ENCODE measurements at regions not wholly inside any gene's neighbourhood (a gene's known extent, or its start where the extent isn't known, plus 50 kb on each side); places are given as distances from the start of the nearest gene placed in this dataset.
"Not testable (repeated sequence)": the region's sequence is repeated elsewhere in the genome, so short reads cannot be mapped to it uniquely, and the experiment has no call there.

DNA sequence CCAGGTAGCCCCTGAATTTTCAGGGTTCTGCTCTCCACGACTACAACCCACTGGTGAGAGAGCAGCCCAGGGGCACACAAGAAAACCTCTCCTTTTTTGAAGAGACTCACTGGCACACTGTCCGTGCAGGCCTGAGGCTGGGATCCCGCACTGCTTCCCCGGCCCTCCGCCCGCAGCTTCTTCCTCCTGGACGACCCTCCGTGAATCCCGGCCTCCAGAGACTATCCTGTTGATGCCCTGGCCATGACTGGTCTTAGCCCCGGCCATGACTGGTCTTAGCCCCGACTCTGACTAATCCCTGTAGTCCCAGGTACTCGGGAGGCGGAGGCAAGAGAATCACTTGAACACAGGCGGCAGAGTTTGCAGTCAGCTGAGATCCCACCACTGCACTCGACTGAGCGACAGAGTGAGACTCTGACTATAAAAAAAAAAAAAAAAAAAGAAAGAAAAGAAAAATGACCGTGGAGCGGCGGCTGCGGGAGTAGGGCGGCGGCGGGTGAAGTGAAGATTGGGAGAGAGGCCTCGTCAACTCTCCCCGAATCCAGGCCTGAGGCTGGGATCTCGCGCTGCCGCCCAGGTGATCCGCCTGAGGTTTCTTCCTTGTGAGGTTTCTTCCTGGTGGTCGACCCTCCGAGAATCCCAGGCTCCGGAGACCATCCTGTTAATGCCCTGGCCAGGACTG is 196.4 kb downstream of the ZNF716 start:
- H3K4me1 ChIP-seq (ENCODE audit: control insufficient read depth in 5 of 5, insufficient read depth in 5 of 5, low read length in 5 of 5) = no peaks in the 10 kb centered on the region
- no peak overlapping the region for H3K4me3 ChIP-seq
- no peak overlapping the region for H3K9ac ChIP-seq (ENCODE audit: insufficient read depth in 1 of 2, low read length in 2 of 2)
- TF ChIP-seq, protein P1, sequence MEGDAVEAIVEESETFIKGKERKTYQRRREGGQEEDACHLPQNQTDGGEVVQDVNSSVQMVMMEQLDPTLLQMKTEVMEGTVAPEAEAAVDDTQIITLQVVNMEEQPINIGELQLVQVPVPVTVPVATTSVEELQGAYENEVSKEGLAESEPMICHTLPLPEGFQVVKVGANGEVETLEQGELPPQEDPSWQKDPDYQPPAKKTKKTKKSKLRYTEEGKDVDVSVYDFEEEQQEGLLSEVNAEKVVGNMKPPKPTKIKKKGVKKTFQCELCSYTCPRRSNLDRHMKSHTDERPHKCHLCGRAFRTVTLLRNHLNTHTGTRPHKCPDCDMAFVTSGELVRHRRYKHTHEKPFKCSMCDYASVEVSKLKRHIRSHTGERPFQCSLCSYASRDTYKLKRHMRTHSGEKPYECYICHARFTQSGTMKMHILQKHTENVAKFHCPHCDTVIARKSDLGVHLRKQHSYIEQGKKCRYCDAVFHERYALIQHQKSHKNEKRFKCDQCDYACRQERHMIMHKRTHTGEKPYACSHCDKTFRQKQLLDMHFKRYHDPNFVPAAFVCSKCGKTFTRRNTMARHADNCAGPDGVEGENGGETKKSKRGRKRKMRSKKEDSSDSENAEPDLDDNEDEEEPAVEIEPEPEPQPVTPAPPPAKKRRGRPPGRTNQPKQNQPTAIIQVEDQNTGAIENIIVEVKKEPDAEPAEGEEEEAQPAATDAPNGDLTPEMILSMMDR (IDR thresholded peaks at IDR 0.05; ENCODE audit: control extremely low read depth, extremely low read depth) = no peak
- ATAC-seq (ENCODE audit: insufficient read depth, low FRiP score) = no peak
- H3K36me3 ChIP-seq (ENCODE audit: control insufficient read depth in 4 of 4, insufficient read depth in 4 of 4, low read length in 4 of 4) = no peaks in the 10 kb centered on the region
- 85 to 89% methylated on average over 32 of the region's 32 CpGs for WGBS, 2 donors
- no peaks in the 10 kb centered on the region for H3K27me3 ChIP-seq (ENCODE audit: control insufficient read depth in 3 of 3, insufficient read depth in 3 of 3, low read length in 2 of 3)
- H3K9me3 ChIP-seq (ENCODE audit: control insufficient read depth in 4 of 4, insufficient read depth in 3 of 4, low read length in 3 of 4) = peaks cover 0 to 50% (median 6%) of the 10 kb centered on the region in 4 donors
- DNase-seq = no peak
- H3K27ac ChIP-seq (ENCODE audit: low read depth in 1 of 2, low read length in 1 of 2) = no peak overlapping the region

- Histone ChIP-seq H3K27me3 (ENCODE audit: control insufficient read depth in 3 of 3, insufficient read depth in 3 of 3, low read length in 2 of 3) (no peaks in the 10 kb centered on the region), H3K36me3 (ENCODE audit: control insufficient read depth in 4 of 4, insufficient read depth in 4 of 4, low read length in 4 of 4) (no peaks in the 10 kb centered on the region), H3K4me3 (no peak overlapping the region), H3K27ac (ENCODE audit: low read depth in 1 of 2, low read length in 1 of 2) (no peak overlapping the region), H3K4me1 (ENCODE audit: control insufficient read depth in 5 of 5, insufficient read depth in 5 of 5, low read length in 5 of 5) (no peaks in the 10 kb centered on the region), H3K9me3 (ENCODE audit: control insufficient read depth in 4 of 4, insufficient read depth in 3 of 4, low read length in 3 of 4) (peaks cover 0 to 50% (median 4%) of the 10 kb centered on the region in 4 donors), H3K9ac (ENCODE audit: insufficient read depth in 1 of 2, low read length in 2 of 2) (no peak overlapping the region)
- DNase-seq (no peak), ATAC-seq (ENCODE audit: insufficient read depth, low FRiP score) (no peak)
- TF ChIP-seq, protein P1 (IDR thresholded peaks at IDR 0.05; ENCODE audit: control extremely low read depth, extremely low read depth) = no peak
- 91 to 93% methylated on average over 24 of the region's 24 CpGs for WGBS, 2 donors
Observed at GRCh38 chr7:57646901-57647246, 196.9 kb downstream of the ZNF716 start.

DNA sequence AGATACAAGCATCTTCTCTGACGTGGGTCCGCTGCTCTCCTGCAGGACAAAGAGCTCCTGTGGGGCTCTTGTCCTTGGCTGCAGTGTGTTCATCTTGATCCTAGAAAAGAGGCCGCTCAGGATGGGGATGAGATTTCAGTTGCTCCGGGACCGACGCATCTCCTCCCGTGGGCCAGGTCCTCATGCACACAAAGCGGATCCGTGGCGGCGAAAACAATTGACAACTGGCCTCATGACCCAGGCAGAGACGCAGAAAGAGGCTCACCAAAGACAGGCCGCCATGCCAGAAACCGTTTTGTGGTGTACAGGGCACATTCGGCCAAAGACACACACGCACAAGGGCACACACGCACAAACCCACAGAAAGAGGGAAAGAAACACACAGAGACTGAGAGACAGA is 200.4 kb downstream of the ZNF716 start:
- H3K36me3 ChIP-seq (ENCODE audit: control insufficient read depth in 4 of 4, insufficient read depth in 4 of 4, low read length in 4 of 4); H3K9ac ChIP-seq (ENCODE audit: insufficient read depth in 1 of 2, low read length in 2 of 2); H3K4me1 ChIP-seq (ENCODE audit: control insufficient read depth in 5 of 5, insufficient read depth in 5 of 5, low read length in 5 of 5); H3K27me3 ChIP-seq (ENCODE audit: control insufficient read depth in 3 of 3, insufficient read depth in 3 of 3, low read length in 2 of 3); DNase-seq; H3K4me3 ChIP-seq; H3K27ac ChIP-seq (ENCODE audit: low read depth in 1 of 2, low read length in 1 of 2); ATAC-seq (ENCODE audit: insufficient read depth, low FRiP score): not testable (repeated sequence)
- 85 to 91% methylated on average over 17 of the region's 17 CpGs for WGBS, 2 donors
- H3K9me3 ChIP-seq (ENCODE audit: control insufficient read depth in 4 of 4, insufficient read depth in 3 of 4, low read length in 3 of 4) = peaks cover 0 to 66% (median 9%) of the 10 kb centered on the region in 4 donors

DNA sequence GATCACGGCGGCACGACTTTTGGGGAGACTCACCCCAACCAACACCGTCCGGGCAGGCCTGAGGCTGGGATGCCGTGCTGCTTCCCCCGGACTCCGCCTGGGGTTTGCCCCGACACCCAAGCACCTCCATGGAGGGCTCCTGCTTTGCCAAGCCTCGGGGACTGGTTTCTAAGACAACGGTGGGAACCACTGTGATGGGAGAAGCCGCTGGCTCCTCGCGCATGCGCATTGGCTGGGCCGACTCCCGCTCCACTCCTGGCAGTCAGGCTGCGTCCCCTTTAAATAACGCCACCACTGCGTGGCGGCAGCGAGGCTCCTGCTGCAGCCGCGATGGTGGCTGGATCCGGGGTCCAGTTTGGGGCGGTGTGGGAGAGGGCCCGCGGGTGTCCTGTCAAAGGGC is 201.0 kb downstream of the ZNF716 start:
- TF ChIP-seq, protein P1 (IDR thresholded peaks at IDR 0.05; ENCODE audit: control extremely low read depth, extremely low read depth) = no peak
- Histone ChIP-seq H3K27me3 (ENCODE audit: control insufficient read depth in 3 of 3, insufficient read depth in 3 of 3, low read length in 2 of 3) (no peaks in the 10 kb centered on the region), H3K9ac (ENCODE audit: insufficient read depth in 1 of 2, low read length in 2 of 2) (no peak overlapping the region), H3K4me3 (no peak overlapping the region), H3K27ac (ENCODE audit: low read depth in 1 of 2, low read length in 1 of 2) (no peak overlapping the region), H3K4me1 (ENCODE audit: control insufficient read depth in 5 of 5, insufficient read depth in 5 of 5, low read length in 5 of 5) (no peaks in the 10 kb centered on the region), H3K36me3 (ENCODE audit: control insufficient read depth in 4 of 4, insufficient read depth in 4 of 4, low read length in 4 of 4) (no peaks in the 10 kb centered on the region), H3K9me3 (ENCODE audit: control insufficient read depth in 4 of 4, insufficient read depth in 3 of 4, low read length in 3 of 4) (peaks cover 0 to 65% (median 9%) of the 10 kb centered on the region in 4 donors)
- DNase-seq = no peak
- ATAC-seq (ENCODE audit: insufficient read depth, low FRiP score) = no peak
- 73 to 75% methylated on average over 28 of the region's 28 CpGs for WGBS, 2 donors

GRCh38 chr7:57651611-57652010 is 201.6 kb downstream of the ZNF716 start:
- WGBS, 2 donors = 86 to 91% methylated on average over 19 of the region's 19 CpGs
- not testable (repeated sequence) for H3K4me3 ChIP-seq; DNase-seq; H3K4me1 ChIP-seq (ENCODE audit: control insufficient read depth in 5 of 5, insufficient read depth in 5 of 5, low read length in 5 of 5); H3K9ac ChIP-seq (ENCODE audit: insufficient read depth in 1 of 2, low read length in 2 of 2); ATAC-seq (ENCODE audit: insufficient read depth, low FRiP score); H3K27ac ChIP-seq (ENCODE audit: low read depth in 1 of 2, low read length in 1 of 2); H3K36me3 ChIP-seq (ENCODE audit: control insufficient read depth in 4 of 4, insufficient read depth in 4 of 4, low read length in 4 of 4); H3K27me3 ChIP-seq (ENCODE audit: control insufficient read depth in 3 of 3, insufficient read depth in 3 of 3, low read length in 2 of 3)
- H3K9me3 ChIP-seq (ENCODE audit: control insufficient read depth in 4 of 4, insufficient read depth in 3 of 4, low read length in 3 of 4) = peaks cover 0 to 62% (median 9%) of the 10 kb centered on the region in 4 donors
